Transverse colon (tissue), 4 donors: ENCODE measurements at regions not wholly inside any gene's neighbourhood (a gene's known extent, or its start where the extent isn't known, plus 50 kb on each side); places are given as distances from the start of the nearest gene placed in this dataset.

Experiments
- CTCF ChIP-seq, 5 experiments: fragments of 200-600 bp in 3 of 5; fragments of 450-650 bp in 2 of 5; sonication (generic) in 3 of 5; IDR thresholded peaks; 1 replicate in 2 of 5; 2 replicates in 3 of 5; pipeline ENCODE4 v1.5.1; 2016 to 2017; ENCODE audit warnings: antibody characterized with exemption in 5 of 5, inconsistent platforms in 3 of 5, mild to moderate bottlenecking in 2 of 5, moderate library complexity in 1 of 5
- POLR2A ChIP-seq: fragments of 450-650 bp; IDR thresholded peaks from one replicate; pipeline ENCODE4 v1.6.1; 2016; ENCODE audit warnings: antibody characterized with exemption, mild to moderate bottlenecking, moderate library complexity
- POLR2AphosphoS5 ChIP-seq, 3 donors: sonication (generic); formaldehyde crosslinking; IDR thresholded peaks; one replicate each; pipeline ENCODE4 v1.6.1; 2016; ENCODE audit warnings: antibody characterized with exemption in 3 of 3

GRCh38 chr1:38563942-38564735 is 295.4 kb downstream of the RRAGC start:
- no peak for TF ChIP-seq CTCF (IDR thresholded peaks at IDR 0.05)
- TF ChIP-seq POLR2A, result no peak
- TF ChIP-seq POLR2AphosphoS5 (IDR thresholded peaks at IDR 0.05), result no peak
